Activated CD8-positive, alpha-beta T cell treated with anti-CD3 and anti-CD28 coated beads, Interleukin-2, amount 10 ng/mL, durations not matched to agents 7 days and 5 days (primary cell): ENCODE measurements at regions not wholly inside any gene's neighbourhood (a gene's known extent, or its start where the extent isn't known, plus 50 kb on each side); places are given as distances from the start of the nearest gene placed in this dataset.

Experiments used
- ATAC-seq: fragments of 150-1000 bp; cut with Tn5 transposase; one replicate; pipeline ENCODE4 v1.10.0; 2021; ENCODE audit warnings: moderate library complexity
- CTCF ChIA-PET: fragments of 350-600 bp; sonication (Branson Sonifier 250); formaldehyde crosslinking; loops from one replicate; lab custom pipeline; 2021; ENCODE audit warnings: antibody characterized with exemption; lab: Charles Lee
- POLR2A ChIA-PET: fragments of 350-600 bp; sonication (Branson Sonifier 250); formaldehyde crosslinking; loops from one replicate; lab custom pipeline; 2021; ENCODE audit warnings: antibody characterized with exemption; lab: Charles Lee
- DNase-seq: peaks from one replicate; pipeline ENCODE4 v3.0.0-alpha.2; 2020
- H3K27ac Mint-ChIP-seq: one replicate; pipeline ENCODE4 v1.8.0; 2021; ENCODE audit warnings: mild to moderate bottlenecking, mixed read lengths
- H3K27me3 Mint-ChIP-seq: one replicate; pipeline ENCODE4 v1.8.0; 2021; ENCODE audit warnings: low read depth, mixed read lengths
- H3K36me3 Mint-ChIP-seq: one replicate; pipeline ENCODE4 v1.8.0; 2021; ENCODE audit warnings: low read depth, mixed read lengths
- H3K4me1 Mint-ChIP-seq: one replicate; pipeline ENCODE4 v1.8.0; 2021; ENCODE audit warnings: low read depth, mixed read lengths
- H3K4me3 Mint-ChIP-seq: one replicate; pipeline ENCODE4 v1.8.0; 2021; ENCODE audit warnings: mild to moderate bottlenecking, mixed read lengths
- H3K9me3 Mint-ChIP-seq: one replicate; pipeline ENCODE4 v1.8.0; 2022; ENCODE audit warnings: mixed read lengths; ENCODE audit not compliant: insufficient read depth

DNA sequence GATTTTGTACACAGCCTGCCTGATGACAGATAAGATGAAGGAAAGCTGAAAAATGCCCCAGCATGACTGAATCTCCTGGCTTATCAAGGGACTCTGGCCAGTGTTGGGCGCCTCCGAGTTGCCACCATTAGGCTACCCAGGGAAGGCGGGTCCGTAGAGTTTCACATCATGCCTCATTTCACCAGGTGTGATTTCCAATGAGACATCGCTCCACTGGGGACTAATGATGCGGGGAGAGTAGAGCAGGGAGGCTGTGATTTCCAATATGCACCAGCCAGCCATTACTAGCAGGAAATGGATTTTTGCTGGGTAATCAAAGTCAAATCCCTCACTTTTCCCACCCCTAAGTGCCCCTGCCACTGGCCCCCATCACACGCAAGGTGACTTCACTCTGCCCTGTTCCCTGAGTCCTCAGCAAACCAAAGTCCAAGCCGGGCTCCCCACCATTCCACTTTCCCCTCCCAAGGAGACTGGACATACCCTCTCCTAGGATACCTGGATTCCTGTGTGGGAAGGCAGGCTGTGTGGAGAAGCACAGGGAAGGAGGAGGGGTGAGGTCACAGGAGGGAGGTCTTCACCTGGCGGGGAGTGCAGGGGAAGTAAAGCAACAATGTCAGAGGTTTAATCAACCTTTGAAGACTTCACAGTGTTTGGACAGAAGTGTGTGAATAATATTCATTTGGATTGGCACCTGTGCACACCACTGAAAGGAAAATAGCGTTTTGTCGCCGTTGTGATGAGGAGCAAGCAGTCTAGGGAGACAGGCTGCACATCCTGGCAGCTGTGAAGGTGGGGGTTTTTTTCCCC lies 613.3 kb upstream of the CADM1 start:
- Mint-ChIP-seq H3K27me3 (no peaks in the 10 kb centered on the region), H3K36me3 (no peaks in the 10 kb centered on the region), H3K4me3 (no peak overlapping the region), H3K9me3 (no peaks in the 10 kb centered on the region), H3K27ac (no peak overlapping the region), H3K4me1 (no peaks in the 10 kb centered on the region)
- ChIA-PET CTCF (no interaction called here), POLR2A (no interaction called here)
- DNase-seq (no peak), ATAC-seq (no peak)

DNA sequence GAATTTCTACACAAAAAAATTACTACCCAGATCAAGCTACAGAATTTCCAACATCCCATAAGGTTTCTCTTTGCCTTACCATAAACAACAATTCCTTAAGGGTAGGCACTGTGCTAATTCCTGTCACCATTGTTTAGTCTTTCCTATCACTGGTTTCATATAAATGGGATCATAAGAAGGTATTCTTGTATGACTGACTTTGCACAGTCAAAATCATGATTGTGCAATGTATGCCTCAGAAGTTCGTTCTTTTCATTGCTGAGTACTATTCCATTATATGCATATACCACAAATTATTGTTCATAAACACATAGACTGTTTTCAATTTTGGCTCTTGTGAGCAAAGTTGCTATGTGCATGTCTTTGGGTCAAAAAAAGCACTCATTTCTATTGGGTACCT lies 611.6 kb upstream of the CADM1 start:
- DNase-seq (no peak), ATAC-seq (no peak)
- Mint-ChIP-seq H3K27me3 (no peaks in the 10 kb centered on the region), H3K36me3 (no peaks in the 10 kb centered on the region), H3K27ac (no peak overlapping the region), H3K4me3 (no peak overlapping the region), H3K4me1 (no peaks in the 10 kb centered on the region), H3K9me3 (no peaks in the 10 kb centered on the region)
- ChIA-PET POLR2A (no interaction called here), CTCF (no interaction called here)

DNA sequence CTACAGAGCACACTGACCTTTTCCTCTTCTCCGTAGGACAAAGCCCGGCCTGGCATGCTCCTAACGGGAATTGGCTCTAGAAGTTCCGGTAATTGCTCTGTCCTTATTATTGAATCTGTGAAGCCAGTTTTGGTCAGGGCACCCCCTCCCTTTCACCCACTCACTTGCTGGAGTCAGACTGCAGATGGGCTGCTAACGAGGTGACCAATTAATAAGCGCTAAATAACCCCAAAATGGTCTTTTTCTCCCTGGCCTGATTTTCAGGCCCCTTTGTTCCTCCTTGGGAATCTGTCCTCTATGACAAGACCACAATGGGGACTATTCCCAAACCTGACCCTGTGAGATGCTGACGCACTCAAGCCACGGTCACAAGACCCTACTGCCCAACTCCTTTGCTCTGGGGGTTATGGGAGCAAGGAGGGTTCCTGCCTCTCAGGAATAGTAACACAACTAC lies 610.0 kb upstream of the CADM1 start:
- no peaks in the 10 kb centered on the region for H3K36me3 Mint-ChIP-seq
- H3K4me1 Mint-ChIP-seq: no peaks in the 10 kb centered on the region
- H3K9me3 Mint-ChIP-seq: no peaks in the 10 kb centered on the region
- no peak for DNase-seq
- H3K4me3 Mint-ChIP-seq: no peak overlapping the region
- POLR2A ChIA-PET: no interaction called here
- no peak overlapping the region for H3K27ac Mint-ChIP-seq
- no peaks in the 10 kb centered on the region for H3K27me3 Mint-ChIP-seq
- CTCF ChIA-PET: no interaction called here
- ATAC-seq: no peak

DNA sequence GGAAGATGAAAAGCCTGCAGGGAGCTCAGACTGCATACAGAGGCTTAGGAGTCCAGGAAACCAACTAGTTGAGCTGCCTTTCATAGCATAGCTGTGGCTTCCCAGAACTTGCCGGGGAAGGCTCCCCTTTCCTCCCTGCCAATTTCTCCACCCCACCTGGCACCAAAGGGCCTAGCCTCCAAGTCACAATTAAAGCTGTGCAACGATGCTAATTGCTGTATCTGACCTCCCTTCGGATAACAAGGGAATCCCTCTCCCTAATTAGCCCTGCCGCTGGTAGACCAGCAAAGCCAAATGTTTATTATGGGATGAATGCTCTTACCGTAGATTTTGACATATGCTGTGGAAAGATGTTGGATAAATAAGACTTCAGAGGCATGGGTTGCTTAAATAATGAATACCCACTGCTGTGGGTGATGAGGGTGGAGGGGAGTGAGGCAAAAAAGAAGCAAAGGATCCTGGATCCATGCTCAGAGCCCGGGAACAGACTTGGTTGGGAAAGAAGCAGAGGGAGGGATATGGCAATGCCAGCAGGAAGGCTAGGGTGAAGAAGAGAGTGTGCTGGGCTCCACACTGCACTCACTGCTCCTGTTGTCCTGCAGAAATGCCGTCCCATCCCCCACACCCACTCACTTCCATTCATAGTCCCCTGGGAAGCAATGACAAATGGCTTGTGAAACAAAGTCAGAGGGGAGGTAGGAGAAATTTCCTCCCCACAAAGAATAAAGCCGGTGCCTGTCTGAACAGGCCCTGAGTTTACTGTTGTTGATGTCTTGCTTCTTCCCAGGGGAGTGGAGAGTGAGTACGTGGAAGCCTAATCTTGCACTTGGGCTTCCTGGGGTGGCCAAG lies 608.1 kb upstream of the CADM1 start:
- Mint-ChIP-seq H3K36me3 (no peaks in the 10 kb centered on the region), H3K9me3 (no peaks in the 10 kb centered on the region), H3K4me3 (no peak overlapping the region), H3K4me1 (no peaks in the 10 kb centered on the region), H3K27me3 (no peaks in the 10 kb centered on the region), H3K27ac (no peak overlapping the region)
- POLR2A ChIA-PET: no interaction called here
- no peak for DNase-seq
- CTCF ChIA-PET: no interaction called here
- no peak for ATAC-seq

DNA sequence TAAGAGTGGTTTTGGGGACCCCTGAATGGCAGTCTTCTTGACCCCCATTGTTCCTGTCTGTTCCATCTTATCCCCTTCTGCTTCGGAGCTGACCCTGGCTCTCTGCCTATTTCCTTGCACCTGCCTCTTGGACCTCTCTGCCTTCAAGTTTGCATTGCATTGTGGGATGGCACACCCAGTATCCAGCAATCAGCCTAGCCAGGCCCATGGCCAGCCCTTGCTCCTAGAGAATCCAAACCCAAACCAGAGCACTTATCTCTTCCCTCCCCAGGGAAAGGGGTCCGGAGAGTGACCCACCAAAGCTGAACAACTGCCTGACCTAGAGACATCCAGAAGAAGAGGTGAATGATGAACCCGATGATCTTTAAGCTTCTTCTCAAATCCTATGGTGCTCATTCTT lies 607.3 kb upstream of the CADM1 start:
- Mint-ChIP-seq H3K9me3 (no peaks in the 10 kb centered on the region), H3K27ac (no peak overlapping the region), H3K4me3 (no peak overlapping the region), H3K36me3 (no peaks in the 10 kb centered on the region), H3K4me1 (no peaks in the 10 kb centered on the region), H3K27me3 (no peaks in the 10 kb centered on the region)
- ChIA-PET POLR2A (no interaction called here), CTCF (no interaction called here)
- no peak for DNase-seq
- no peak for ATAC-seq

DNA sequence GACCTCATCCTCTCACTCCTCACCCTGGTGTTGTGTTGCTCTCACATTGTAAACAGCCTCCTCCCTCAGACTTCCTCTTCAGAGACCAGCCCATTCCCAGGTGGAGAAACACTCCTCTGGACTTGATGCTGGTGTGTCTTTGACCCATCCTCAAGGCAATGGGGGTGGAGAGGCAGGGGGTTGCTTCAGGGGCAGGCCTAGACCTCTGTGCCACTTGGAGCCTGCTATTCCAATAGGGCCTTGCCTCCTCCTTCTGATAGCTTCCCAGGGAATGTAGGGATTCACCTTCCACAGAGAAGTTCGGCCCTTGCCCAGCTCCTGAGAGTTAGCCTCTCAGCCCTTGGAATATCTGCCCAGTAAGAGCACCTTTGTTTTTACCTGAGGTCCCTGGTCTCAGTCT lies 606.6 kb upstream of the CADM1 start:
- Mint-ChIP-seq H3K4me3 (no peak overlapping the region), H3K27ac (no peak overlapping the region), H3K4me1 (no peaks in the 10 kb centered on the region), H3K36me3 (no peaks in the 10 kb centered on the region), H3K9me3 (no peaks in the 10 kb centered on the region), H3K27me3 (no peaks in the 10 kb centered on the region)
- ATAC-seq (no peak), DNase-seq (no peak)
- CTCF ChIA-PET: no interaction called here
- POLR2A ChIA-PET: no interaction called here

DNA sequence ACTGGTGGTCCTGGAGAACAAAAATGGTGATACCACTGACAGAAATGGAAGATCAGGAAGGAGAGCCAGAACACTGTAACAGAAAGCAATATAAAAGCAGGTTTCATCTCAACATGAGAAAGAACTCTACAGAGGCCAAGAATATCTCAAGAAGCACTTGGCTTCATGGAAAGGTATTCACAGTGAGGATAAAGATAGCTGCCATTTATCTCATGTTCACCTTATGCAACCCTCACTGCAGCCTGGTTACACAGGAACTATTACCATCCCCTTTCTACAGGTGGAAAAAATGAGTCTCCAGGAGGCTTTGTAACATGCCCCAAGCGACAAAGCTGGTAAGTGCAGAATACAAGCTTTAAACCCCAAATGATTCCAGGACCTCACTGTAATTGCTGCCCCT lies 606.1 kb upstream of the CADM1 start:
- H3K27me3 Mint-ChIP-seq: no peaks in the 10 kb centered on the region
- ATAC-seq: no peak
- ChIA-PET POLR2A (no interaction called here), CTCF (no interaction called here)
- H3K36me3 Mint-ChIP-seq: no peaks in the 10 kb centered on the region
- H3K4me3 Mint-ChIP-seq: no peak overlapping the region
- H3K9me3 Mint-ChIP-seq: no peaks in the 10 kb centered on the region
- H3K27ac Mint-ChIP-seq: no peak overlapping the region
- no peak for DNase-seq
- H3K4me1 Mint-ChIP-seq: no peaks in the 10 kb centered on the region

DNA sequence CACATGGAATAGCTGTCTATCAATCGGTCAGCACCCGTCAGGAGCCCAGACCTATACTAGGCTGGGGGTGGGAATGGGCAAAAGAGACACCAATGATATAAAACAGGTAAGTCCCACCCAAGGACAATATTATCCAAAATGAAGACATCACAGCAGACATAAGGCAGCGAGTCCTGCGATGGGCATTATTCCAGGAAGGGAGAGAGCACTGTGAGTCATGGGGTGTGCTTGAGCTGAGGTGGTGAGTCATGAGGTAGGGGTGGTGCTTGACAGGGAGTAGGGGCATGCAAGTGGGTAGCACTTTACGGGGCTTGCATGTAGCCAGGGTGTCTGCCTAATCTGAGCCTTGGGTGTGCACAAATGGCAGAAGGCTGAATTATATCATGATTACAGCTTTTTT lies 605.0 kb upstream of the CADM1 start:
- POLR2A ChIA-PET: no interaction called here
- no peaks in the 10 kb centered on the region for H3K27me3 Mint-ChIP-seq
- no peak for DNase-seq

DNA sequence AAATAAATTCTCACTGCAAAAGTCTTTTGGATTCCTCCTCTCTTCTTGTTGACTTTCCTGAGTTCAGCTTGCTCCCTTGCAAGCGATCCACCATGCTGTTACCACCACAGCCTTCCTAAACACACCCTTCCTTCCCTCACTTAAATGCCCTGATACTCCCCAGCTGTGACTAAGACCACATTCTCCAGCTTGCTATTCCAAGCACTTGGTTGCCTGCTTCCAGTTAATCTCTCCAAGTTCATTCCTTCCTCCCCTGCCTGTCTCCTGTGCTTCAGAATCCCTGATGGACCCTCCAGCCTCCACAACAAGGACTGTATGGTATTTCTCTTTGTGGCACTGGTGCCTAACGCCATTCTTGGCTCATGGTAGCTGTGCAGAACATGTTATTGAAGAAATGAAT lies 603.9 kb upstream of the CADM1 start:
- H3K36me3 Mint-ChIP-seq: no peaks in the 10 kb centered on the region
- no peak for DNase-seq
- H3K4me1 Mint-ChIP-seq: no peaks in the 10 kb centered on the region
- ChIA-PET CTCF (no interaction called here), POLR2A (no interaction called here)
- H3K27me3 Mint-ChIP-seq: no peaks in the 10 kb centered on the region
- no peak for ATAC-seq
- no peaks in the 10 kb centered on the region for H3K9me3 Mint-ChIP-seq
- H3K4me3 Mint-ChIP-seq: no peak overlapping the region
- H3K27ac Mint-ChIP-seq: no peak overlapping the region

More for the DNA sequence above, 605.0 kb upstream of the CADM1 start:
- Mint-ChIP-seq H3K4me1 (no peaks in the 10 kb centered on the region), H3K4me3 (no peak overlapping the region), H3K36me3 (no peaks in the 10 kb centered on the region), H3K27ac (no peak overlapping the region), H3K9me3 (no peaks in the 10 kb centered on the region)
- no peak for ATAC-seq
- CTCF ChIA-PET: no interaction called here

DNA sequence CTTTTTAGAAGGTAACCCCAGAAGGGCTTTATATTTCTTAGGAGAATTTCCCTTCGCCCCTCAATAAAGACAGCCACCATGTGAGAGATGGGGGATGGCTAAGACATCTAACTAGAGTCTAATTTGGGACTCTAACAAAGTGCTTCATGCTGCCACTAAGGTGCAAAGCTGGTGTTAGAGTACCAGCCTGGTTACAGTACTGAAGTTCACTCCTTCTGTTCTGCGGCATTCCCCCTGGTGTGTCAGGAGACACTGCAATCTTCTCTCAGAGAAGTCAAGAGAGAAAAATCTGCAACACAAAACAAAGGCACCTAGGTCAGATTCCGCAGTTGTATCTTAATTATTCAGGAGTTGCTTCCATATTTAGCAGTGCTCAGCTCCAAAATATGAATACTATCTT lies 603.0 kb upstream of the CADM1 start:
- Mint-ChIP-seq H3K4me3 (no peak overlapping the region), H3K36me3 (no peaks in the 10 kb centered on the region), H3K9me3 (no peaks in the 10 kb centered on the region), H3K27me3 (no peaks in the 10 kb centered on the region), H3K4me1 (no peaks in the 10 kb centered on the region), H3K27ac (no peak overlapping the region)
- DNase-seq (no peak), ATAC-seq (no peak)
- ChIA-PET POLR2A (no interaction called here), CTCF (no interaction called here)

DNA sequence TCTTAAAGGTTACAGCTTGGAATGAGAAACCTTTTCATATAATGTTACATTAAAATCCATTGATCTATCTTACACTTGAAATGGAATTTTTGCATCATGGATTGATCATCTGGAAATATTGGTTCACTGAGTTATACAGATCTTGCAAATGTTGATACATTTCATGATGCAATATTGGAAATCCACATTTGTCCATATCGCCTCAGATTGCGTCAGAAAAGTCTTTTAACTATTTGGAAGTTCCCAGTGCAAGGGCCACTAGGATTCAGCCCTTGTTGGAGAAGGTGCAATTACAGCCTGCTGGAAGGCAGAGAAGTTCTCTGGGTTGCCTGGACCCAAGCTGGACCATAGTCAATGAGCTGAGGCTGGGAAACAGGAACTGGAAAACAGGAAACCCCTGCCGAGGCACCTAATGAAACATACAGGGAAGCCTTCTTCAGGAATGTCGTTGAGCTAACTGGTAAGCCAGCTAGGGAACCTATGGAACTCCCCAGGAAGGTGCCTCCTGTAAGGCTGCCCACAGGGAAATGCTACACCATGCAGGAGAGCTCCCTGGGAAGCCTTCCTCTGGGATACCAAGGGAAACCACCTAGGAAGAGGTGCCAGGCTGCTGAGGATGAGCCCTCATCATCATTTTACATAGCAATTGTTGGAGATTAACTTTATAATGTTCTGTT lies 600.4 kb upstream of the CADM1 start:
- Mint-ChIP-seq H3K27ac (no peak overlapping the region), H3K27me3 (no peaks in the 10 kb centered on the region), H3K36me3 (no peaks in the 10 kb centered on the region), H3K4me3 (no peak overlapping the region), H3K9me3 (no peaks in the 10 kb centered on the region), H3K4me1 (no peaks in the 10 kb centered on the region)
- ATAC-seq (no peak), DNase-seq (no peak)
- POLR2A ChIA-PET: no interaction called here
- CTCF ChIA-PET: no interaction called here

DNA sequence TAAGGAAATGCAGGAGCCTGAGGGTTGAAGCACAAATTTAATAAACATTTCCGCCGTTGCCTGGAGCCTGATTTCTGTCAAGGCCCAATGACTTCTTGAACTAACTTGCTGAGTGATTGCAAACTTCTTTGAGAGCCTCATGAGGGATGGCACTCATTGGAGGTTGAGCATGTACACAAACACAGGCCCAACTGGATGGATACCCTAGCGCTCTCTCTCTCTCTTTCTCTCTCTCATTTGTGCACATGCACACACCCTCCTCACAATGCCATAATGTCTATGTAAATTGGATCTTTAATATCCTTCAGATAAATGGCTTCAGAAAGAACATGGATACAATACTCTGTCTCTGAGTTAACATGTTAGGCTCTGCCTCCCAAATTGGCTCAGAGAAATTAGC lies 597.7 kb upstream of the CADM1 start:
- H3K27me3 Mint-ChIP-seq: no peaks in the 10 kb centered on the region
- ChIA-PET POLR2A (no interaction called here), CTCF (no interaction called here)
- H3K4me1 Mint-ChIP-seq: no peaks in the 10 kb centered on the region
- ATAC-seq: no peak
- no peak overlapping the region for H3K27ac Mint-ChIP-seq
- H3K9me3 Mint-ChIP-seq: no peaks in the 10 kb centered on the region
- no peaks in the 10 kb centered on the region for H3K36me3 Mint-ChIP-seq
- no peak overlapping the region for H3K4me3 Mint-ChIP-seq
- DNase-seq: no peak
